H1 (cell line): ENCODE measurements at regions not wholly inside any gene's neighbourhood (a gene's known extent, or its start where the extent isn't known, plus 50 kb on each side); places are given as distances from the start of the nearest gene placed in this dataset.

Experiments
- BCL11A ChIP-seq, 2 experiments: IDR thresholded peaks; one replicate each; pipeline ENCODE4 v1.6.1; 2011; ENCODE audit warnings: low read depth in 2 of 2, low read length in 2 of 2, mild to moderate bottlenecking in 2 of 2
- CBX5 ChIP-seq: fragments of 300-800, 300-1000 bp; sonication (generic); IDR thresholded peaks from 2 replicates; pipeline ENCODE4 v1.7.1; 2016; ENCODE audit warnings: antibody characterized with exemption, low read length, low read depth
- CHD2 ChIP-seq: IDR thresholded peaks from 2 replicates; pipeline ENCODE4 v1.6.1; 2012; ENCODE audit warnings: low read length, improper control_type of control experiment
- EZH2 ChIP-seq: fragments of 200-600 bp; sonication (generic); IDR thresholded peaks from 2 replicates; pipeline ENCODE4 v1.7.1; 2012; ENCODE audit warnings: low read depth, mild to moderate bottlenecking, moderate library complexity, low read length, inconsistent platforms; ENCODE audit not compliant: severe bottlenecking
- FOSL1 ChIP-seq: IDR thresholded peaks from 2 replicates; pipeline ENCODE4 v1.6.1; 2011; ENCODE audit warnings: mild to moderate bottlenecking, low read depth, low read length, moderate library complexity; ENCODE audit not compliant: insufficient read depth
- HDAC6 ChIP-seq: IDR thresholded peaks from one replicate; pipeline ENCODE4 v1.7.1; 2012; ENCODE audit warnings: low read depth, mild to moderate bottlenecking, inconsistent platforms, low read length, moderate library complexity
- NRF1 ChIP-seq: IDR thresholded peaks from 2 replicates; pipeline ENCODE4 v1.6.1; 2011; ENCODE audit warnings: mild to moderate bottlenecking, low read depth, low read length, improper control_type of control experiment
- POLR2A ChIP-seq, 2 experiments: IDR thresholded peaks; 1 replicate in 1 of 2; 2 replicates in 1 of 2; pipeline ENCODE4 v1.6.1; 2011; ENCODE audit warnings: low read depth in 2 of 2, low read length in 2 of 2, mild to moderate bottlenecking in 2 of 2; ENCODE audit errors: control extremely low read depth in 1 of 2
- USF2 ChIP-seq: IDR thresholded peaks from 2 replicates; pipeline ENCODE4 v1.6.1; 2011; ENCODE audit warnings: low read length, improper control_type of control experiment
- TF ChIP-seq, protein P1 (sequence below), 3 experiments: IDR thresholded peaks; 1 replicate in 2 of 3; 2 replicates in 1 of 3; pipeline versions ENCODE4 v1.5.1 to v1.6.1; 2011; ENCODE audit warnings: low read length in 3 of 3, mild to moderate bottlenecking in 3 of 3, inconsistent platforms in 2 of 3, low read depth in 1 of 3, moderate library complexity in 1 of 3; ENCODE audit not compliant: insufficient read depth in 1 of 3; ENCODE audit errors: control extremely low read depth in 1 of 3

- TF ChIP-seq, protein P1, sequence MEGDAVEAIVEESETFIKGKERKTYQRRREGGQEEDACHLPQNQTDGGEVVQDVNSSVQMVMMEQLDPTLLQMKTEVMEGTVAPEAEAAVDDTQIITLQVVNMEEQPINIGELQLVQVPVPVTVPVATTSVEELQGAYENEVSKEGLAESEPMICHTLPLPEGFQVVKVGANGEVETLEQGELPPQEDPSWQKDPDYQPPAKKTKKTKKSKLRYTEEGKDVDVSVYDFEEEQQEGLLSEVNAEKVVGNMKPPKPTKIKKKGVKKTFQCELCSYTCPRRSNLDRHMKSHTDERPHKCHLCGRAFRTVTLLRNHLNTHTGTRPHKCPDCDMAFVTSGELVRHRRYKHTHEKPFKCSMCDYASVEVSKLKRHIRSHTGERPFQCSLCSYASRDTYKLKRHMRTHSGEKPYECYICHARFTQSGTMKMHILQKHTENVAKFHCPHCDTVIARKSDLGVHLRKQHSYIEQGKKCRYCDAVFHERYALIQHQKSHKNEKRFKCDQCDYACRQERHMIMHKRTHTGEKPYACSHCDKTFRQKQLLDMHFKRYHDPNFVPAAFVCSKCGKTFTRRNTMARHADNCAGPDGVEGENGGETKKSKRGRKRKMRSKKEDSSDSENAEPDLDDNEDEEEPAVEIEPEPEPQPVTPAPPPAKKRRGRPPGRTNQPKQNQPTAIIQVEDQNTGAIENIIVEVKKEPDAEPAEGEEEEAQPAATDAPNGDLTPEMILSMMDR (IDR thresholded peaks at IDR 0.05; ENCODE audit: control extremely low read depth in 1 of 3, insufficient read depth in 1 of 3, low read depth in 1 of 3, low read length in 3 of 3), result no peak
- TF ChIP-seq EZH2 (no peak), FOSL1 (no peak), CBX5 (no peak), CHD2 (no peak), BCL11A (IDR thresholded peaks at IDR 0.05; ENCODE audit: low read depth in 2 of 2, low read length in 2 of 2) (no peak), POLR2A (IDR thresholded peaks at IDR 0.05; ENCODE audit: control extremely low read depth in 1 of 2, low read depth in 2 of 2, low read length in 2 of 2) (no peak), HDAC6 (no peak), USF2 (no peak), NRF1 (no peak)
These were observed 486.0 kb upstream of the AGTR1 start for GRCh38 chr3:148211725-148212124.
